A673 (cell line): ENCODE measurements at regions not wholly inside any gene's neighbourhood (a gene's known extent, or its start where the extent isn't known, plus 50 kb on each side); places are given as distances from the start of the nearest gene placed in this dataset.

Experiments
- CTCF ChIP-seq: fragments of 300-800, 200-600 bp; sonication (generic); conservative IDR thresholded peaks from 2 replicates; pipeline ENCODE4 v1.5.1; 2017; ENCODE audit warnings: low read depth, mild to moderate bottlenecking, antibody characterized with exemption, low read length, moderate library complexity, mixed read lengths
- EZH2 ChIP-seq: fragments of 200-600 bp; sonication (generic); IDR thresholded peaks from 2 replicates; pipeline ENCODE4 v1.6.1; 2017; ENCODE audit warnings: borderline replicate concordance, low read depth, mild to moderate bottlenecking, mixed read lengths, antibody characterized with exemption, low read length; ENCODE audit not compliant: poor library complexity, severe bottlenecking

GRCh38 chr14:53355581-53356112 is 202.5 kb upstream of the DDHD1 start:
- TF ChIP-seq CTCF (no peak), EZH2 (no peak)
